BLaER1 (cell line): ENCODE measurements at regions not wholly inside any gene's neighbourhood (a gene's known extent, or its start where the extent isn't known, plus 50 kb on each side); places are given as distances from the start of the nearest gene placed in this dataset.
"Not testable (repeated sequence)": the region's sequence is repeated elsewhere in the genome, so short reads cannot be mapped to it uniquely, and the experiment has no call there.

Source experiments
- H3K27ac ChIP-seq: shearing (Covaris generic); formaldehyde crosslinking; 2 replicates; pipeline ENCODE4 v1.8.1; 2022
- H3K27me3 ChIP-seq: shearing (Covaris generic); formaldehyde crosslinking; 2 replicates; pipeline ENCODE4 v1.8.1; 2022
- H3K36me3 ChIP-seq: shearing (Covaris generic); formaldehyde crosslinking; 2 replicates; pipeline ENCODE4 v1.8.1; 2022
- H3K4me1 ChIP-seq: shearing (Covaris generic); formaldehyde crosslinking; 2 replicates; pipeline ENCODE4 v1.8.1; 2022
- H3K4me2 ChIP-seq: shearing (Covaris generic); formaldehyde crosslinking; 2 replicates; pipeline ENCODE4 v1.8.1; 2022
- H3K4me3 ChIP-seq: shearing (Covaris generic); formaldehyde crosslinking; 2 replicates; pipeline ENCODE4 v1.8.1; 2022
- H3K9ac ChIP-seq: shearing (Covaris generic); formaldehyde crosslinking; 2 replicates; pipeline ENCODE4 v1.8.1; 2022
- H3K9me3 ChIP-seq: shearing (Covaris generic); formaldehyde crosslinking; 2 replicates; pipeline ENCODE4 v1.8.1; 2022
- H4K20me1 ChIP-seq: shearing (Covaris generic); formaldehyde crosslinking; 2 replicates; pipeline ENCODE4 v1.8.1; 2022
- Cebpa-rat ChIP-seq: shearing (Covaris generic); IDR thresholded peaks from 2 replicates; pipeline ENCODE4 v1.8.1; 2022

GRCh38 chr3:5579139-5579602 lies 391.7 kb downstream of the EDEM1 start:
- Histone ChIP-seq H3K27me3 (no peaks in the 10 kb centered on the region; the same call in 1 of the 2 replicates), H3K9me3 (no peaks in the 10 kb centered on the region), H3K4me2 (no peak overlapping the region), H3K36me3 (no peaks in the 10 kb centered on the region), H3K9ac (no peak overlapping the region), H4K20me1 (no peaks in the 10 kb centered on the region), H3K4me1 (no peaks in the 10 kb centered on the region), H3K4me3 (no peak overlapping the region), H3K27ac (no peak overlapping the region)
- TF ChIP-seq Cebpa-rat, result no peak

- TF ChIP-seq Cebpa-rat, result no peak
- Histone ChIP-seq H3K27me3 (no peaks in the 10 kb centered on the region; the same call in 1 of the 2 replicates), H3K9ac (no peak overlapping the region), H4K20me1 (no peaks in the 10 kb centered on the region), H3K27ac (no peak overlapping the region), H3K4me3 (no peak overlapping the region), H3K9me3 (no peaks in the 10 kb centered on the region), H3K4me1 (no peaks in the 10 kb centered on the region), H3K4me2 (no peak overlapping the region), H3K36me3 (no peaks in the 10 kb centered on the region)
Measured at GRCh38 chr3:5579946-5580345, 392.4 kb downstream of the EDEM1 start.

GRCh38 chr3:5580826-5581225 lies 393.3 kb downstream of the EDEM1 start:
- no peak overlapping the region for H3K9ac ChIP-seq
- H3K27ac ChIP-seq, result no peak overlapping the region

DNA sequence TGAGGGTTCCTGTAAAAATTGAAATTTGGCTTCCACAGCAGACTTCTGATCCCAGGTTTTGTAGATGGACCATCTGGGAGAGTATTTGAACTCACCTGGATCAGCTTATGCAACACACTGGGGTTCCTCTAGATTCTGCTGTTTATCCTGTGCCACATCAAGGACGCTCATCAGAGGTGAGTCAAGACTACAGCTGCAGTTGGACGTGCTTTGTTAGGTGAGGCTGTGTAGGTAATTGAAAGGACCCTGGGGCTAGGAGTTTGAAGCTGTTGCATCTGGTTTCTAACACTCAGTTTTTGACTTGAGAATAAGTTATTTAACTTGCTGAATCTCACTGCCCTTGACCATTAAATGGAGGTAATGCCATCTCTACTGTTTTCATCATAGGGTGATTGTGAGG lies 394.2 kb downstream of the EDEM1 start:
- Histone ChIP-seq H3K4me3 (no peak overlapping the region), H3K4me2 (no peak overlapping the region), H4K20me1 (no peaks in the 10 kb centered on the region), H3K36me3 (no peaks in the 10 kb centered on the region), H3K27me3 (no peaks in the 10 kb centered on the region; the same call in 1 of the 2 replicates), H3K9me3 (no peaks in the 10 kb centered on the region), H3K4me1 (no peaks in the 10 kb centered on the region), H3K9ac (no peak overlapping the region), H3K27ac (no peak overlapping the region)
- no peak for TF ChIP-seq Cebpa-rat

More at GRCh38 chr3:5580826-5581225, 393.3 kb downstream of the EDEM1 start:
- Histone ChIP-seq H3K9me3 (no peaks in the 10 kb centered on the region), H3K4me2 (no peak overlapping the region), H4K20me1 (no peaks in the 10 kb centered on the region), H3K36me3 (no peaks in the 10 kb centered on the region), H3K27me3 (no peaks in the 10 kb centered on the region; the same call in 1 of the 2 replicates), H3K4me1 (no peaks in the 10 kb centered on the region), H3K4me3 (no peak overlapping the region)
- no peak for TF ChIP-seq Cebpa-rat

DNA sequence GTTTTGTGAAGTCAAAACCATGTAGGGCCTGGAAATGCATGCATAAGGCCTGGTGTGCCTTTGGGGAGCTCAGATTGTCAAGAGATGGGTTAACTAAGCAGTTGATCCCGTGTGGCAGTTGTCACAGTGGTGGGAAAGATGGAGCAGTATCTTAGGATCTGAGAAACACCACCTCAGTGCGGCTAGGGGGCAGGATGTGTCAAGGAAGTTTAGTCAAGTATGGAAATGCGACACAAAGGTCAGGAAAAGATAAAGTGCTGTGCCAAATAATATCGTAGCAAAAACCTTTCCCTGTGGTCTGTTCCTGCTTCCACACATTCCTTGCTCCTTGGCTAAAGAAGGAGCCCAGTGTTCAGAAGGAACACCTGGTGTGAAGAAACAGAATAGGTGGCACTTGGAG lies 396.4 kb downstream of the EDEM1 start:
- Histone ChIP-seq H3K9me3 (no peaks in the 10 kb centered on the region), H3K4me2 (no peak overlapping the region), H3K4me3 (no peak overlapping the region), H4K20me1 (no peaks in the 10 kb centered on the region), H3K9ac (no peak overlapping the region), H3K4me1 (no peaks in the 10 kb centered on the region), H3K36me3 (no peaks in the 10 kb centered on the region), H3K27ac (no peak overlapping the region), H3K27me3 (no peaks in the 10 kb centered on the region; the same call in 1 of the 2 replicates)
- TF ChIP-seq Cebpa-rat, result no peak

- no peaks in the 10 kb centered on the region for H3K4me1 ChIP-seq
- H3K27ac ChIP-seq, result no peak overlapping the region
- no peaks in the 10 kb centered on the region for H4K20me1 ChIP-seq
- no peak overlapping the region for H3K9ac ChIP-seq
- H3K4me2 ChIP-seq, result no peak overlapping the region
- no peak overlapping the region for H3K4me3 ChIP-seq
- no peaks in the 10 kb centered on the region for H3K9me3 ChIP-seq
- H3K36me3 ChIP-seq, result no peaks in the 10 kb centered on the region
- TF ChIP-seq Cebpa-rat, result no peak
- no peaks in the 10 kb centered on the region; the same call in 1 of the 2 replicates for H3K27me3 ChIP-seq
Measured at GRCh38 chr3:5585085-5585484, 397.6 kb downstream of the EDEM1 start.

DNA sequence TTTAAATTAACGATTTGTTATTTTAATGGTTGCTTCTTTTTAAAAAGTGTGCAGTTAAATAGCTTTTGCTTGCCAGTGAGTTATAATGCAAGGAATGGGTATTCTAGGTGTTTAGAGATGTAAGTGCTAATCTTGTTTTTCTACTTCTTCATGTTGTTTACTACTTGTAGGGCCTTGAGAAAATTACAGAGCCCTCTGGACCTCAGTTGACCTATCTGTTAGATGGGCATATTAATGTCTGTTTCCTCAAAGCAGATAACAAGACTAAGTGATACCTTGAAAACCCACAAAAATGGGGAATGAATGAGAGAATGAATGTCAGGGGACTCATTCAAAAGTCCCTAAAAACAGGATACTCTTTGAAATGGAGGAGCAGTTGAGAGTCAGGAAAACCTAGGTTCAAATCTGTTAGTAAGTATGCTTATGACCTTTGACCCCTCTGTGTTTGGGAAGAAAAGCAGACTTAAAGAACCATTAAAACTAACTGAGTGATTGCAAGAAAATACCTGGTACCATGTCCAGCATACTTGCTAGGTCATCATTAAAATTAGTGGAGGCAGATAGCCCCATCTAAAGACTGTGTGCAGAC lies 419.5 kb downstream of the EDEM1 start:
- Histone ChIP-seq H4K20me1 (no peaks in the 10 kb centered on the region), H3K9me3 (no peaks in the 10 kb centered on the region), H3K4me3 (no peak overlapping the region), H3K27me3 (no peaks in the 10 kb centered on the region), H3K9ac (no peak overlapping the region), H3K4me2 (no peak overlapping the region), H3K36me3 (no peaks in the 10 kb centered on the region), H3K4me1 (no peaks in the 10 kb centered on the region), H3K27ac (no peak overlapping the region)
- no peak for TF ChIP-seq Cebpa-rat

- H3K27ac ChIP-seq, result no peak overlapping the region
- no peaks in the 10 kb centered on the region for H3K36me3 ChIP-seq
- no peak overlapping the region for H3K4me2 ChIP-seq
- H3K4me3 ChIP-seq, result no peak overlapping the region
- TF ChIP-seq Cebpa-rat, result no peak
- no peaks in the 10 kb centered on the region for H3K4me1 ChIP-seq
- H3K9me3 ChIP-seq, result no peaks in the 10 kb centered on the region
- no peaks in the 10 kb centered on the region for H3K27me3 ChIP-seq
- no peak overlapping the region for H3K9ac ChIP-seq
- no peaks in the 10 kb centered on the region for H4K20me1 ChIP-seq
Measured at GRCh38 chr3:5607581-5607980, 420.1 kb downstream of the EDEM1 start.

- not testable (repeated sequence) for H3K9ac ChIP-seq, H4K20me1 ChIP-seq, H3K27ac ChIP-seq
Measured at GRCh38 chr3:5608971-5609370, 421.5 kb downstream of the EDEM1 start.

DNA sequence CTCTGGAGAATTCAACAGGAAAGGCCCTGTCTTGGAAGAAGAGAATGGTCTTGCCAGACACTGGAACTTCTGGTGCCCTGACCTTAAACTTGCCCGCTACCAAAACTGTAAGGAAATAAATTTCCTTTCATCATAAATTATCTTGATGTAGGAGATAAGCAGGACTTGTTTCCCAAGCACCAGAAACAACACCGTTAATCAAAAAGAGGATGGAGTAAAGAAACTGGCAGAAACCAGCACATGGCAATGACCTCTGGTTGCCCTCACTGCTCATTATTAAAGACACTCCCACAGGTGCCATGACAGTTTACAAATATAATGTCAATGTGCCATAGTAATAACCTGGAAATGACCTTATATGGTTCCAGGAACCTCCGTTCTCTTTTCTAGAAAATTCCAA lies 426.1 kb downstream of the EDEM1 start:
- no peak overlapping the region for H3K9ac ChIP-seq
- no peaks in the 10 kb centered on the region for H3K36me3 ChIP-seq
- no peak overlapping the region for H3K4me3 ChIP-seq
- H4K20me1 ChIP-seq, result no peaks in the 10 kb centered on the region
- no peak overlapping the region for H3K4me2 ChIP-seq
- no peaks in the 10 kb centered on the region for H3K9me3 ChIP-seq
- no peak for TF ChIP-seq Cebpa-rat
- H3K4me1 ChIP-seq, result no peaks in the 10 kb centered on the region
- H3K27ac ChIP-seq, result no peak overlapping the region
- no peaks in the 10 kb centered on the region for H3K27me3 ChIP-seq

More at GRCh38 chr3:5608971-5609370, 421.5 kb downstream of the EDEM1 start:
- not testable (repeated sequence) for H3K4me3 ChIP-seq, H3K4me1 ChIP-seq, H3K27me3 ChIP-seq, H3K4me2 ChIP-seq, H3K36me3 ChIP-seq, H3K9me3 ChIP-seq

- H3K4me3 ChIP-seq, result no peak overlapping the region
- H3K27ac ChIP-seq, result no peak overlapping the region
- H3K27me3 ChIP-seq, result no peaks in the 10 kb centered on the region
- no peak overlapping the region for H3K4me2 ChIP-seq
- no peak for TF ChIP-seq Cebpa-rat
- no peaks in the 10 kb centered on the region for H3K9me3 ChIP-seq
- no peak overlapping the region for H3K9ac ChIP-seq
- H4K20me1 ChIP-seq, result no peaks in the 10 kb centered on the region
- no peaks in the 10 kb centered on the region for H3K4me1 ChIP-seq
- H3K36me3 ChIP-seq, result no peaks in the 10 kb centered on the region
Measured at GRCh38 chr3:5616873-5617272, 429.4 kb downstream of the EDEM1 start.
